GM21717 (cell line): ENCODE measurements at regions not wholly inside any gene's neighbourhood (a gene's known extent, or its start where the extent isn't known, plus 50 kb on each side); places are given as distances from the start of the nearest gene placed in this dataset.
"Not testable (repeated sequence)": the region's sequence is repeated elsewhere in the genome, so short reads cannot be mapped to it uniquely, and the experiment has no call there.

Source experiments
- ATAC-seq: cut with Tn5 transposase; IDR thresholded peaks from one replicate; pipeline ENCODE4 v1.9.1; 2021; ENCODE audit warnings: mild to moderate bottlenecking, moderate library complexity; ENCODE audit not compliant: unreplicated experiment

DNA sequence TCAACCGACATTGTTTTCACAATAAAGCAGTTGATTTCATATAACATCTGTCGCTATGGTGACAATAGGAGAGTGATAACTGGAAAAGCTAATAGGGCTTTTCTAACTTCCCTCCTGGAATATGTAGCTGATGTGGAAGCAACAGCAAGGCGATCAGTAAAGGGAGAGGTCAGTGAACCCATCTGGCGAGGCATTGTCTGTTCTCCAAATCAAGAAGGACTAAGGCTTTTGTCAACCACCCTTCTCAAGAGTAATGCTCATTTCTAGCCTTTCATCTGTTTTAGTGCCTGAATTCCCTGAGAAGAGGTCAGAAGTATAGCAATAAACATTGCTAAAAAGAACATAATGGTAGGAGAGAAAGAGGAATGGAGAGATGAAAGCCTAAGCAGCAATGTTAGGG lies 201.3 kb downstream of the AKAP7 start:
- no peak for ATAC-seq

DNA sequence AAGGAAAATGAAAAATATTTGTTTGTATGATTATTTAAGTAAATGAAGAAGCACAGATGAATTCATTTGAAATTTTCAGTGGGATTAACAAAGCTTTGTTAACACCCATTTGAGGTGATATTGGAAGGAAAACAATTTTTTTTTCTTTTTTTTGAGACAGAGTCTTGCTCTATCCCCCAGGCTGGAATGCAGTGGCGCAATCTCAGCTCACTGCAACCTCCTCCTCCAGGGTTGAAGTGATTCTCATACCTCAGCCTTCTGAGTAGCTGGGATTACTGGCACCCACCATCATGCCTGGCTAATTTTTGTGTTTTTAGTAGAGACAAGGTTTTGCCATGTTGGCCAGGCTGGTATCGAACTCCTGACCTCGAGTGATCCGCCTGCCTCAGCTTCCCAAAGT lies 211.6 kb downstream of the AKAP7 start:
- ATAC-seq = not testable (repeated sequence)

DNA sequence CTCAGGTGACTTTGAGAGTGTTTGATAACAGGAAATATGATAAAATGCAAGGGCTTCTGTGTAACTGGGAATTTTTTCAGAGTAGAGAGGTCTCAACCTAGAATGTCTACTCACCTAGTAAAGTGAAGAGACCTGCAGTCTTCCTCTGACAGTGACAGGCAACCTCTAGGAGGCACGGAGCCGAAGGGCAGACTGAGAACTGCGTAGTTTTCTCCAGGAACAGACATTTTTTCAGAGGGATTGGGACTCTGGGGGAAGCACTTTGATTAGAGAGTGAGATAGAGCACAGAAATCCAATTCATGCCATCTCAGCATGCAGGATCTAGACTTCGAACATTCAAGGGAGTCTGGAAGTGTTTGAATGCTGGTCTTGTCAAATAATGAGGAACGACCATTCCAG lies 213.3 kb downstream of the AKAP7 start:
- ATAC-seq = no peak

DNA sequence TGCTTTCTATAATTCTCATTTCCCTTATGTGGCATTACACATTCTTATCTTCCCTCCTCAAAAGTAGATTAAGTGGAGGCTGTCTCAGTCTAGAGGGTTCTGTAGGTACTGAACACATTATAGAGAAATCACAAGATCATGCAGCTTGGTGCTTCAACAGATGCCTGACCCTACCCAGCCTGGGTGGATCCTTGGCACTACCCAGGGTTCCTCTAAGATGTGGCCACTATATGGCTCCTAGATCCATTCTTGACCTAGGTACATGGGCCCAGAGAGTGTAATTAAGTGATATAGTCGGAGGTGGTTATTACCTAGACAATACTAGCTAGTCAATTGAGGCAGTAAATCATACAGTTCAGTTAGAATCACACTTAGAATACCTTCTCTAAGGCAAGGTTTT lies 213.9 kb downstream of the AKAP7 start:
- ATAC-seq = no peak

DNA sequence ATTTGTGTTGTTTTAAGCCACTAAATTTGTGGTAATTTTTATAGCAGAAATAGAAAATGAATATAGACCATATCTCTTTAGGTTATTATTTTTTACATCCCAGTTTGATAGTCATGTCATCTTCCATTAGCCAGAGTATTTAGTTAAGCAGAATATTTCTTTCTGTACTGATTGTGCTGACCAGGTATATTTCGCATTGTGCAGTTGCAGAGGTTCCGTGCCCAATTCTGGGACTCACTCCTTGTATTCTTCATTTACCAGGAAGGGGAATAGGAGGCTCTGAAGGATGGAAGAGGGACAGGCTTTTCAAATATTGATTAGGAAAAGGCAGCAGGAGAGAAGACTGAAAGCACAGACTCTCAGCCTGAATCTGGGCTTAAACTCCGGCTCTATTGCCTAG lies 217.8 kb downstream of the AKAP7 start:
- ATAC-seq = no peak

DNA sequence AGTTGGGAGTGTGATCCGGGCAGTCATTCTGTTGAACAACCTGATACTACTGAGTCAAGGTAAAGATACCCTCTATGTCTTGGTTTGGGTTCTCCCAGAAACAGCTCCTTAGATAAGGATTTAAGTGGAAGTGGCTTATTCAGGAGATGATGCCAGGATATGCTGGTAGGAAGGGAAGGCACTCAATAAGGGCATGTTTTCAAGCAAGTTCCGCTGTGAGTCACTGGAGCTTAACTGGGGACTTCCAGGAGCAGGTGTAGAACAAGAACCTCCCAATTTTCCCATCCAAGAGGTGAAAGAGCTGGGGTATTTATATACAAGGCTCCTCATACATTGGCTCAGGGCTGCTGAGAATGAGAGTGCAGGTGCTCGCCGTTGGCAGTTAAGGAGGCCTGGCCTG lies 218.6 kb downstream of the AKAP7 start:
- no peak for ATAC-seq

DNA sequence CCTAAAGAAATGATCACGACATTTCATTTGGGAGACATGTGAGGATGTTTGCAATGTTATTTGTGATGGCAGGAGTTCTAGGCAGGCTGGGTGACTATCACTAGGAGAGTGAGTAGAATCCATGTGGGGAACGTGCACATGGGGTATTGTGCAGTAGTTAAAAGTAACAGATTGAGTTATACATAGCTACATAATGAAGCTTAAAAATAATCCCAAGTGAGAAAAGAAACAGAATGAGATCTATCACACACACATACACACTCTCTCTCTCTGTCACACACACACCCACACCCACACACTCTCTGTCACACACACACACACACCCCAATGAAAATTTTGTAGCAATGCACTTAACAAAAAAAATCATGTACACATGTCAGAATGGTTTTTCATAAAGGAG lies 218.7 kb upstream of the ARG1 start:
- no peak for ATAC-seq

DNA sequence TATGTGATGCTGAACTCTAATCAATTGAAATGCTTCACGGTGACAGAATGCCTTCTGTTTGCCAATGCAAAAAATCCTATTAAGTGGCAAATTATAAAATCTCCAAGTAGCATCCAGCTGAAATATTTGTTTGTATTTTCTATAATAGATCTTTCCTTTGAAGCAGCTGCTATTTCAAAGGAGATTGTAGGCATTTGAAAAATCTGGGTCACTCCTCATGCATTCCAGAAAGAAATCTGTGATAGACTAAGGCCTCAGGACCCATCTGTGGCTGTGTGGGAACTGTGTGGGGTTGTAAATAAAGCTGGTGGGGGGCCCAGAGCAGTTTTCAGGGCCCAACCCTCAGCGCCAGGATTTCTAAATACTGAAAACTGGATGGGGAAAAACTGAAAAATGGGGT lies 216.9 kb upstream of the ARG1 start:
- no peak for ATAC-seq

DNA sequence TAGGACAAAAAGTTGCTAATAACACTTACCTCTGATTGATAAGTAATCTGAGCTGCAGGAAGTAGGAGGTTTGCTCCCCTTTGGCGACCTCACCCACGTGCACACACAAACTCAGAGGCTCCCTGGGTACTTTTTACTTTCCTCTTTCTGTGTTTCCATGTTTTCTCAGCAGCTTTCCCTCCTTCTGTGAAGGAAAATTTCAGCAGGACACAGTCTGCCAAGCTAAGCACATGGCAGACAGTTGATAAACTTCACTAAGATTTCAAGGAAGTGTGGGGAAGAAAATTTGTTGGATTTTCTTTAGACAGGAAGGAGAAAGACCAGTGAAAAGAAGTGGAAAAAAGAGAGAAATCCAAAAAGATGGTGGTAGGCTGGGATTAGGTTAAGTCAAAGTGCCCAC lies 215.5 kb upstream of the ARG1 start:
- no peak for ATAC-seq

DNA sequence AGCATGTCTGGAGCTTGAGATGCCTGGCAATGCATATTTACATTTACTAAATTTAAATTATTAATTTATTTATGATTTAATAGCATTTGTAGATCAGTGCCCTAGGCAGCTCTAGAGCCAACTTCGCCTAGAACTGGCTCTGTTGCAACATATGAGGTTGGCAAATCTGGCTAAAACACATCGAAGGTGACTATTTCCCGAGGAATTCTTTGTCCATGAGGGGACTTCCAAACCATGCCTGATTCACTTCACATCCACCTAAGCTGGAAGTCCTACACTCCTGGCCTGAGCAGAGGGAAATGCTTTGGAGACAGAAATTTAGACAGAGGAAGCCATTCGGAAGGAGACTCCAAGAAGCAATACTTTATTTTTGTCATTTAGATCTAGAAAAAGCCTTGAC lies 211.0 kb upstream of the ARG1 start:
- no peak for ATAC-seq

DNA sequence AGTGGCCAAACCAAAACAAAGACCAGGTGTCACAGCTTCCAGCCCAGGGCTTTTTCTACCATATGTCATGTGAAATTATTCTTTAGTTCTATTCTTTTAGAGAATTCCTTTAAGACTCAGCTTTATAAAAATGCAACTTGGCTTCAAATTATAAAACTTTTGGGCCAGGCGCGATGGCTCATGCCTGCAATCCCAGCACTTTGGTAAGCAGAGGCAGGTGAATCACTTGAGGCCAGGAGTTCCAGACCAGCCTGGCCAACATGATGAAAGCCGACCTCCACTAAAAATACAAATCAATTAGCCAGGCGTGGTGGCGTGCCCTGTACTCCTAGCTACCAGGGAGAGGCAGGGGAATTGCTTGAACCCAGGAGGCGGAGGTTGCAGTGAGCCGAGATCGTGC lies 210.3 kb upstream of the ARG1 start:
- no peak for ATAC-seq

DNA sequence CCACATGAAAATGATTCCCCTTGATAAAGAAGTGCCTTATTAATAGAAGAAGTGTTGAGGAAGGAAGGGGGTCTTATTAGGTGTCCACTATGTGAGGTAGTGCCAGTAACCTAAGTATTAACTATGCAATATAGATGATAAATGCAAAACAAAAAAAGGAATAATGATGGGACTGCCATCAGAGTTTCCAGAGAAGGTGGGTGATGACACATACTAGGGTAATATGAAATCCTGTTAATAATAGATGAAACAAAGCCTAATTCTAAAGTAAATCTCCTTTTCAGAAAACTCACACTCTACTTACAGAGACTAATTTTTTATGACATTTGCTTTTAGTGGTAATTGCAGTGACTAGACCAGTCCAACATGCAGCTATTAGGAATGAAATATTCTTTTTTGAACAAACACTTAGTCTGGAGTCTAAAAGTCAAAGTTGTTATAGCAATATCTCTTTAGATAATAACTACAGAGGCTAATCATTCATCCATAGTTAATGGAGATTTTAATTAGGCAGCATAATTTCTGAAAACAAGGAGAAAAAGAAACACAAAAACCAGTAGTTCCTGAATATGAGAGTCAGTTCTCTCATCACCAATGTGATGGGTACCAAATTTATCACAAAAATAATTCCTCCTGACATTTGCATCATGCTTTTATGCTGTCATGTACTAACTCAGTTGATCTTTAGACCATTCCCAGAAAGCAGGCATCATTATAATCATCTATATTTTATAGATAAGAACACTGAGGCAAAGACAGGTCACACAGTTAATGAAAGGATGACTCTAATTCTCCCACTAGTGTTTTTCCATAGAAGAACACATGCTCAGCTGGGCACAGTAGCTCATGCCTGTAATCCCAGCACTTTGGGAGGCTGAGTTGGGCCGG lies 208.8 kb upstream of the ARG1 start:
- ATAC-seq = no peak

DNA sequence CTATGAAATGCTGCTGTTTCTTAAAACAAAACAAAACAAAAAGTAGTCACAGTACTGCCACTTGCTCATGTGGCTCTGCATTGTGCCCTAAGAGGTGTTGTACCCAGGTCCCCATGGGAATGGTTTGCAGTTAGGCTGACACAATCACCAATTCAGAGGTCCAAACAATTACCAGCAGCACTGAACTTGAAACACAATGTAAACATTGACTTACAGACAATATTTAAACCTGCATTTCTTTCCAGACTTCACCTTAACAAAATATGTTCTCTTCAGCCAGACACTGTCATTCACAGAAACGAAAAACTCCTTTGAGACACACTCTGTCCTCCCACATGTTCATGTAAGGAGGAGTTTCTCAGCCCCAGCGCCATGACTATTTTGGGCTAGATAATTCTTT lies 206.8 kb upstream of the ARG1 start:
- no peak for ATAC-seq

DNA sequence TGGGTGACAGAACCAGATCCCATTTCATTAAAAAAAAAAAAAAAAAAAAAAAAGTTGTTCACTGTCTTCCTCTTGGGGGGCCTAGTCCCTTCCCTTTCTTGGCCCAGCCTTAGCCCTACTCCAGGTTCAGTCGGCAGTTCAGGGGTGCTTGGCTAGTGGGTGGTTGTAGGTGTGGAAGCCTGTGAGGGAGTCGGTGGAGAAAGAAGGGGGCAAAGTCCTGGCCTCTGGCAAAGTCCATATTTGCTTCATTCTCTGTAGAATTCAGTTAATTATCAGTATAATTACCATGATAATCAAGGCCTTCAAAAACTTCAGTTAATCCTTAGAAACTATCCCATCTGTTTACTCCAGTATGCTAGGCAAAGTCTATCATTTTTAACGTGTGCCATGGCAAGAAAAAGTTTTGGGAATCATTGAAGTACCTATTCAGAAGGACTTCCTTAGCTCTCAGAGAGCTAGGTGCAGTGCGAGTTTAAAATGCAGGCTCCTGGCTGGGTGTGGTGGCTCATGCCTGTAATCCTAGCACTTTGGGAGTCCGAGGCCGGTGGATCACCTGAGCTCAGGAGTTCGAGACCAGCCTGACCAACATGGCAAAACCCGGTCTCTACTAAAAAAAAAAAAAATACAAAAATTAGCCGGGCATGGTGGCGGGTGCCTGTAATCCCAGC lies 205.7 kb upstream of the ARG1 start:
- no peak for ATAC-seq

DNA sequence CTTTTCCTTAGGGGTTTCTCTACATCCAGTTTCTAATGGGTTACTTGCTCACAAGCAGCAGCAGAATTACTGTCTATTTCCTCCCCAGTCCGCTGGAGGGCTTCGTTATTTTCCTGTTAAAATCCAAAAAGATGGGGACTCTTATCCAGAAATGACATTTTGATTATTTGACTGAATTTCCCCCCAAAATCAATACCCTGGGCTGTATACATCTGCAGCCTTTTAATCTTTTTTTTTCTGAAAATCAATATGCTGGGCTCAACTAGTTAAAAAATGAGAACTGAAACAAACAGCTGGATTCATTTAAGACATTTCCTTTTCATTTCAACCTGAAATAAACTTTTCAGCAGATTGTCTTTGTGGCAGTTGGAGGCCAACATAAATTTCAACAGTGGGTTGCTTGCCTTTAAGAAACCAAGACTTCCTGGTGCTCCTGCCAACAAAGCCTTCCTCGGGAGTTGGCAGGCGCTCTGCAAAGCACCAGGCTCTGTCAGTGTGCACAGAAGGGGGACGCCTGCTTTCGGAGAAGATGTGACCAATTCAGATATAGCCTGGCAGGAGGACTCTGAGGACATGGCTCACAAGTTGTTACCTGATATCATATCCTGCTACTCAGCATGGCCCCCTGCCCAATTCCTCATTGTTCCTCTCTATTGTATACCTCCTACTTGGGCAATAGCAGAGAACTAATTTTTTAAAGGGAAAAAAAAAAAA lies 204.7 kb upstream of the ARG1 start:
- ATAC-seq = peak; percentile 71

DNA sequence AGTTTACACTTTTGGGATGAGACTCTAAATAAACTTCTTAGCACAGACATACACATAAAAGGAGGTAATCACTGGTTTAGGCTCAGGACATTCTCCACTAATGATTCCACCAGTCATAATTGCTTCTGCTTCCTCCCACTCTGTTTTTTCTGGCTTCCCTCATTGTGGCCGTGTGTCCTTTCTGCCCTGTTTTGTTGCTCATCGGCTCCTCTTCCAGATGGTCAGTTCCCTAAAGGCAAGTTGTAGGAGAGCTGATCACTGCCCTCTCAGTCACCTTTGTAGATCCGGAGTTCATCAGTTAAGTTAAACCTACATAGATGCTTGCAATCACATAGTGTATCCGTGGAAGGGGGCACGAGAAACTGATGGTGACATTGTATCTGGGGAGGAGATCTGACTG lies 200.5 kb upstream of the ARG1 start:
- ATAC-seq = no peak

DNA sequence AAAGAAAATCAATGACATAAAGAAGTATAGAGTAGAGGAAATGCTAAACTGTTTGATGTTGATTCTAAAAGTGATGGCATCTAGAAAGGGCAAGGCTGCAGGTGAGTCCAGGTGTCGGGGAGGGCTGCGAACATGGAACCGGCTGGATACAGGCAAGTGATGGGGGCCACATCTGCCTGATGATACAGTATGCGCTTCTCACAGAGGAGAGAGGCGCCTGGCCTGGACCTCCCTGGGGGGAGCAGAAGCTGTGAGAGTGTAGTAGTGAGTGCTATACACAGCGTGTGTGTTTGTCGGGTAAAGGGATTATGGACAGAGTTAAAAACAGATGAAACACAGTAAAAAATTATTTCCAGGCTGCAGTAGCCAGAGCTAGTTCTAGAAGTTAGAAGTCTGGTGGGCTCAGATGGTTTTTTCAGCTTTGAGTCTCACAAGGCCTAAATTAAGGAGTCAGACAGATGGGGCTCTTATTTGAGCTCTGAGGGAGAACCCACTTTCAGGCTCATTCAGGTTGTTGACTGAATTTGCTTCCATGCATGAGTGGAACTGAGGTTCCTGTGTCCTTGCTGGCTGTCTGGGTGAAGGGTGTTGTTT lies 195.8 kb upstream of the ARG1 start:
- no peak for ATAC-seq

DNA sequence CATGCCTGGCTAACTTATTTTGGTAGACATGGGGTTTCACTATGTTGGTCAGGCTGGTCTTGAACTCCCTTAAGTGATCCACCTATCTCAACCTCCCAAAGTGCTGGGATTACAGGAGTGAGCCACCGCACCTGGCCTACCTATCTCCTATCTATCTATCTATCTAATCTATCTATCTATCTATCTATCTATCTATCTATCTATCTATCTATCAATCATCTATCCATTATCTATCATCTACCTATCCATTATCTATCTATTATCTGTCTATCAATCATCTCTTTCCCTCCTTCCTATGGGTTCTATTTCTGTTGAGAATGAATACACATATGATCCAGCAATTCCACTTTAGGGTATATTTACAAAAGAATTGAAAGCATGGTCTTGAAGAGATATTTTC lies 194.2 kb upstream of the ARG1 start:
- ATAC-seq = no peak

DNA sequence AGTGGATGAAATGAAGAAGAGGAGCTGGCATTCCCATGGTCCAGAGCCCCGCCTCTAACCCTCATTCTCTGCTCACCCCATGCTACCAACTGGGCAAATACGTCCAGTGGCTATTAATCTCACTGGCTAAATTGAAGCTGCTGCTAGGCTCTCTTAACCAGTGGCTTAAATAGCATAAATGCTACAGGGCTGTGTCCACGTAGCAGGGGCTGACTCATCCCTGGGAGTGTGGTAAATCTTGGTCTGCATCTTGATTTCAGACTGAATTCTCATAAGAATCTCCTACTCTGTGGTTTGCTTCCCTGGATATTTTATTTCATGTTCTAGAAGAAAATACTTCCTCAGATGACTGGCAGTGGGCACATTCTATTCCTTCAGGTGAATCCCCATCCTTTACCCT lies 193.1 kb upstream of the ARG1 start:
- ATAC-seq = no peak

DNA sequence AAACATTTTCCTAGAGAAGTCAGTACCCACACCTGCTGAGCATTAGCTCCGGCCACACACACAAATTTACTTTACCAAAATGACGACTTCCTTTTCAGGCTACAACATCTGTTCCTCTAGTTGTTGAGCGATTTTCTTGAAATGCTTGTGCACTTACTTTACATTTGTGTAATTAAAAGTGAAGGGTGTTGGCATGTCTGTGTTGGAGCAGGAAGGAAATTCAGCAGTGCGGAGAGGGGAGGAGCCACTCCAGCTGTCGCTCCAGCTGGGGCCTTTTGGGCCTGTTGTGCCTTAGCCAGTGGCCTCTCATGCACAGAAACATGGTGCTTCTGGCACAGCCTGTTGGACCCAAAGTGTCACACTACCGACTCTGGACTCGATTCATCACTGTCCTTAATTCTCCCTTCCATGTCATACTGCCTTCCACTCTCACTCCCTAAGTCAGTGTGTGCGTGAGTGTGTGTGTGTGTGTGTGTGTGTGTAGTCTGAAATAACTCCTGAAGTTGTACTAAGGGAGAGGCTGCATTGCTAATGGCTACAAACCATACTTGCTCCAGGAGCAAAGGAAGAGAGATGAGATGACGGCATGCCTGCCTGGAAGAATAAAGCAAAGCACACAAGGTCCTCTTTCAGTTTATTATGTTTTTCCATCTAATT lies 191.8 kb upstream of the ARG1 start:
- ATAC-seq = no peak

DNA sequence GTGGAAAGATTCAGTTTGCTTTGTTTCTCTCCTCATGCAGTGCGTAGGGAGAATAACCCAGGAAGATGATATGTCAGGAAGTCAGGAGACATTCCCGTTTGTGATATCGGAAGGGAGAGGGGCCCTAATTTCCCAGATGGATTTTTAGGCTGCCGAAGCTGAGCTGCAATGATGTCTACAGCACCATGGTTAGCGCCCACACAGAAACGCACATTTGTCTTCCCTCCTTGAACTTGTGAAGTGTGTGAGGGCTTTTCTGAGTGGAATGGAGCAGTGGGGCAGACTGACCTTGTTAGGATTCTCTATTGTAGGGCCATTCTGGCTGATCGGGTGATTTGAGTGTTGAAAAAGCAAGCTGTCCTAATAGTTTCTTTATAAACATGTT lies 191.3 kb upstream of the ARG1 start:
- ATAC-seq = no peak
